ENCODE measurements at regions not wholly inside any gene's neighbourhood (a gene's known extent, or its start where the extent isn't known, plus 50 kb on each side); places are given as distances from the start of the nearest gene placed in this dataset.

DNA sequence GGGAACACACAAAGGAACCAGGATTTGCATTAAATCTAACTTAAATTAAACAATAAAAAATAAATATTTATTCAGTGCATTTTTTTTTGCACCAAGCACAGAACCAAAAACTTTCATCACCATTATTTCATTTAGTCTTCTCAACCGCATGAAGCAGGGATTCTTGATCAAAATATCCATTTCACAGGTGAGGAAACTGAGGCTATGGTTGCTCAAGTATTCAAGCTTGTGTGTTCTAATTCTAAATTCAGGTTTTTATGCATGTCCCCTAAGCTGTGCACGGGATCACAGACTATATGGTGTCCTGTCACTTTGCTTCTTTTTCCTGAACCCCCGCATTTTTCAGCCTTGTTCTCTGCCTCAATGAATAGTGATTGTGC, 64.3 kb upstream of the BCL6 start:
- Histone ChIP-seq H2BK15ac (ENCODE audit: low read depth, low read length) (no peak overlapping the region), H2AK5ac (ENCODE audit: insufficient read length, low read length) (no peak overlapping the region), H2BK12ac (ENCODE audit: insufficient read length, low read depth, low read length) (no peak overlapping the region), H3K4me2 (ENCODE audit: insufficient read depth, insufficient read length, low read length) (no peak overlapping the region), H2AFZ (ENCODE audit: low read length) (no peak overlapping the region), H3K4ac (ENCODE audit: low read depth, low read length) (no peak overlapping the region), H4K20me1 (ENCODE audit: control insufficient read depth, insufficient read depth, insufficient read length) (no peaks in the 10 kb centered on the region), H3K18ac (ENCODE audit: insufficient read length, low read depth, low read length) (no peak overlapping the region), H3K9me3 (ENCODE audit: control insufficient read depth, low read depth, low read length) (no peaks in the 10 kb centered on the region), H3K4me1 (ENCODE audit: insufficient read depth, low read length) (peaks cover 2% of the 10 kb centered on the region; the same call in 1 of the 2 replicates), H2BK20ac (ENCODE audit: low read depth, low read length, poor library complexity, severe bottlenecking) (no peak overlapping the region), H4K91ac (ENCODE audit: insufficient read length, low read depth, low read length) (no peak overlapping the region), H4K5ac (ENCODE audit: insufficient read length, low read depth, low read length) (no peak overlapping the region), H3K56ac (ENCODE audit: insufficient read length, low read depth, low read length) (no peak overlapping the region), H3K23me2 (ENCODE audit: insufficient read length, low read depth, low read length, poor library complexity, severe bottlenecking) (no peaks in the 10 kb centered on the region), H3K9ac (ENCODE audit: extremely low read depth, insufficient read length, low read length) (no peak overlapping the region), H3K23ac (ENCODE audit: insufficient read length, low read depth, low read length) (no peak overlapping the region), H3T11ph (ENCODE audit: low read length) (no peak overlapping the region), H2BK5ac (ENCODE audit: insufficient read length, low read length) (no peak overlapping the region), H2BK120ac (ENCODE audit: low read depth, low read length, poor library complexity, severe bottlenecking) (no peak overlapping the region), H4K8ac (replicated peaks; ENCODE audit: insufficient read length, low read depth, low read length) (no peak overlapping the region), H3K27ac (ENCODE audit: insufficient read length, low read depth, low read length) (no peak overlapping the region), H3K27me3 (ENCODE audit: insufficient read depth, low read length) (no peaks in the 10 kb centered on the region), H3K79me2 (ENCODE audit: insufficient read depth, low read length) (no peaks in the 10 kb centered on the region), H3K79me1 (ENCODE audit: insufficient read depth, low read depth, low read length, poor library complexity, severe bottlenecking) (no peaks in the 10 kb centered on the region), H3K14ac (ENCODE audit: insufficient read depth, low read length) (no peak overlapping the region)
- no CpG with 5 or more reads among the region's 3 CpGs for WGBS (ENCODE audit: extremely low coverage, insufficient read length, low lambda C conversion rate)
- no peaks in the 10 kb centered on the region; a peak in 1 of 5 replicates for H3K9me3 Mint-ChIP-seq
- peaks cover 8% of the 10 kb centered on the region for H3K27me3 Mint-ChIP-seq (ENCODE audit: low read depth)
- DNase-seq = no peak
- H3K27ac Mint-ChIP-seq = no peak overlapping the region
- peaks cover 22 to 26% of the 10 kb centered on the region in 2 experiments for H3K4me1 Mint-ChIP-seq
- TF ChIP-seq, protein P1, sequence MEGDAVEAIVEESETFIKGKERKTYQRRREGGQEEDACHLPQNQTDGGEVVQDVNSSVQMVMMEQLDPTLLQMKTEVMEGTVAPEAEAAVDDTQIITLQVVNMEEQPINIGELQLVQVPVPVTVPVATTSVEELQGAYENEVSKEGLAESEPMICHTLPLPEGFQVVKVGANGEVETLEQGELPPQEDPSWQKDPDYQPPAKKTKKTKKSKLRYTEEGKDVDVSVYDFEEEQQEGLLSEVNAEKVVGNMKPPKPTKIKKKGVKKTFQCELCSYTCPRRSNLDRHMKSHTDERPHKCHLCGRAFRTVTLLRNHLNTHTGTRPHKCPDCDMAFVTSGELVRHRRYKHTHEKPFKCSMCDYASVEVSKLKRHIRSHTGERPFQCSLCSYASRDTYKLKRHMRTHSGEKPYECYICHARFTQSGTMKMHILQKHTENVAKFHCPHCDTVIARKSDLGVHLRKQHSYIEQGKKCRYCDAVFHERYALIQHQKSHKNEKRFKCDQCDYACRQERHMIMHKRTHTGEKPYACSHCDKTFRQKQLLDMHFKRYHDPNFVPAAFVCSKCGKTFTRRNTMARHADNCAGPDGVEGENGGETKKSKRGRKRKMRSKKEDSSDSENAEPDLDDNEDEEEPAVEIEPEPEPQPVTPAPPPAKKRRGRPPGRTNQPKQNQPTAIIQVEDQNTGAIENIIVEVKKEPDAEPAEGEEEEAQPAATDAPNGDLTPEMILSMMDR (conservative IDR thresholded peaks at IDR 0.05) = no peak
- no peaks in the 10 kb centered on the region for H3K36me3 Mint-ChIP-seq (ENCODE audit: insufficient read depth in 1 of 3, low read depth in 3 of 3)
- H3K4me3 Mint-ChIP-seq = no peak overlapping the region

Measured in H9 (cell line).